ENCODE measurements at regions not wholly inside any gene's neighbourhood (a gene's known extent, or its start where the extent isn't known, plus 50 kb on each side); places are given as distances from the start of the nearest gene placed in this dataset.

DNA sequence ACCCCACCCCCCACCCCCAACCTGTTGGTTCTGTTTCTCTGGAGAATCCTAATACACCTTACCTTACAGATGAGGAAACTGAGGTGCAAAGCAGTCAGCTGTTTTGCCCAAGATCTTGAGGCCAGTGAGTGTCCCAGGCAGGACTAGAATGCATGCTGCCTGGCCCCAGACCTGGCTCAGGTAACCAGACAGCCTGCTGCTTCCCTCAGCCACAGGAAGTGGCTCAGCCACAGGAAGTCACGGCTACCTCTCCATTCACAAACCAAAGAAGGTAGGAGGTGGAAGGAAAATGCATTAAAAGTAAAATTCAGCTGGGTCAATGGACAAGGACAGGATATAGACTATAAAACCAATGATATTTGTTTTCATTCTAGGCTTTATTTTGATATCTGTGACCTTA is 517.6 kb downstream of the CD83 start:
- Histone ChIP-seq H3K4me1 (ENCODE audit: control insufficient read depth, insufficient read depth, low read length) (no peaks in the 10 kb centered on the region), H3K27ac (ENCODE audit: low read length) (no peak overlapping the region), H3K27me3 (ENCODE audit: control insufficient read depth, insufficient read depth, low read length) (no peaks in the 10 kb centered on the region; the same call in 1 of the 2 replicates), H3K4me3 (ENCODE audit: low read depth in 2 of 2, low read length in 2 of 2) (no peak overlapping the region), H3K36me3 (ENCODE audit: control insufficient read depth, insufficient read depth, low read length) (no peaks in the 10 kb centered on the region), H3K9me3 (ENCODE audit: control insufficient read depth, insufficient read depth, low read depth, low read length) (no peaks in the 10 kb centered on the region)
- no TSS peak for BruUV-seq (replicated peaks)
- intact Hi-C loops (cut with micrococcal nuclease; ENCODE audit: unreplicated experiment) = no loop called here
- ChIA-PET CTCF (no interaction called here), POLR2A (no interaction called here)
- in situ Hi-C loops (cut with HindIII; ENCODE audit: low pct_unique_long_range_greater_than_20kb, low sequenced_read_pairs) = no loop called here
- ATAC-seq (no peak), DNase-seq (ENCODE audit: low read depth, low spot score) (no peak)
- no peak for TF ChIP-seq SIN3A (IDR thresholded peaks at IDR 0.05; ENCODE audit: borderline replicate concordance, insufficient read depth, low read depth, low read length)
- TF ChIP-seq TCF7L2 (IDR thresholded peaks at IDR 0.05; ENCODE audit: low read depth, low read length) = no peak
- TF ChIP-seq, protein P1, sequence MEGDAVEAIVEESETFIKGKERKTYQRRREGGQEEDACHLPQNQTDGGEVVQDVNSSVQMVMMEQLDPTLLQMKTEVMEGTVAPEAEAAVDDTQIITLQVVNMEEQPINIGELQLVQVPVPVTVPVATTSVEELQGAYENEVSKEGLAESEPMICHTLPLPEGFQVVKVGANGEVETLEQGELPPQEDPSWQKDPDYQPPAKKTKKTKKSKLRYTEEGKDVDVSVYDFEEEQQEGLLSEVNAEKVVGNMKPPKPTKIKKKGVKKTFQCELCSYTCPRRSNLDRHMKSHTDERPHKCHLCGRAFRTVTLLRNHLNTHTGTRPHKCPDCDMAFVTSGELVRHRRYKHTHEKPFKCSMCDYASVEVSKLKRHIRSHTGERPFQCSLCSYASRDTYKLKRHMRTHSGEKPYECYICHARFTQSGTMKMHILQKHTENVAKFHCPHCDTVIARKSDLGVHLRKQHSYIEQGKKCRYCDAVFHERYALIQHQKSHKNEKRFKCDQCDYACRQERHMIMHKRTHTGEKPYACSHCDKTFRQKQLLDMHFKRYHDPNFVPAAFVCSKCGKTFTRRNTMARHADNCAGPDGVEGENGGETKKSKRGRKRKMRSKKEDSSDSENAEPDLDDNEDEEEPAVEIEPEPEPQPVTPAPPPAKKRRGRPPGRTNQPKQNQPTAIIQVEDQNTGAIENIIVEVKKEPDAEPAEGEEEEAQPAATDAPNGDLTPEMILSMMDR (IDR thresholded peaks at IDR 0.05) = no peak
- TF ChIP-seq, protein P2, sequence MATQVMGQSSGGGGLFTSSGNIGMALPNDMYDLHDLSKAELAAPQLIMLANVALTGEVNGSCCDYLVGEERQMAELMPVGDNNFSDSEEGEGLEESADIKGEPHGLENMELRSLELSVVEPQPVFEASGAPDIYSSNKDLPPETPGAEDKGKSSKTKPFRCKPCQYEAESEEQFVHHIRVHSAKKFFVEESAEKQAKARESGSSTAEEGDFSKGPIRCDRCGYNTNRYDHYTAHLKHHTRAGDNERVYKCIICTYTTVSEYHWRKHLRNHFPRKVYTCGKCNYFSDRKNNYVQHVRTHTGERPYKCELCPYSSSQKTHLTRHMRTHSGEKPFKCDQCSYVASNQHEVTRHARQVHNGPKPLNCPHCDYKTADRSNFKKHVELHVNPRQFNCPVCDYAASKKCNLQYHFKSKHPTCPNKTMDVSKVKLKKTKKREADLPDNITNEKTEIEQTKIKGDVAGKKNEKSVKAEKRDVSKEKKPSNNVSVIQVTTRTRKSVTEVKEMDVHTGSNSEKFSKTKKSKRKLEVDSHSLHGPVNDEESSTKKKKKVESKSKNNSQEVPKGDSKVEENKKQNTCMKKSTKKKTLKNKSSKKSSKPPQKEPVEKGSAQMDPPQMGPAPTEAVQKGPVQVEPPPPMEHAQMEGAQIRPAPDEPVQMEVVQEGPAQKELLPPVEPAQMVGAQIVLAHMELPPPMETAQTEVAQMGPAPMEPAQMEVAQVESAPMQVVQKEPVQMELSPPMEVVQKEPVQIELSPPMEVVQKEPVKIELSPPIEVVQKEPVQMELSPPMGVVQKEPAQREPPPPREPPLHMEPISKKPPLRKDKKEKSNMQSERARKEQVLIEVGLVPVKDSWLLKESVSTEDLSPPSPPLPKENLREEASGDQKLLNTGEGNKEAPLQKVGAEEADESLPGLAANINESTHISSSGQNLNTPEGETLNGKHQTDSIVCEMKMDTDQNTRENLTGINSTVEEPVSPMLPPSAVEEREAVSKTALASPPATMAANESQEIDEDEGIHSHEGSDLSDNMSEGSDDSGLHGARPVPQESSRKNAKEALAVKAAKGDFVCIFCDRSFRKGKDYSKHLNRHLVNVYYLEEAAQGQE (IDR thresholded peaks at IDR 0.05; ENCODE audit: insufficient read depth in 1 of 2, low read depth in 2 of 2, low read length in 1 of 2) = no peak
- no peak for TF ChIP-seq POLR2AphosphoS5 (IDR thresholded peaks at IDR 0.05; ENCODE audit: low read depth, low read length)

DNA sequence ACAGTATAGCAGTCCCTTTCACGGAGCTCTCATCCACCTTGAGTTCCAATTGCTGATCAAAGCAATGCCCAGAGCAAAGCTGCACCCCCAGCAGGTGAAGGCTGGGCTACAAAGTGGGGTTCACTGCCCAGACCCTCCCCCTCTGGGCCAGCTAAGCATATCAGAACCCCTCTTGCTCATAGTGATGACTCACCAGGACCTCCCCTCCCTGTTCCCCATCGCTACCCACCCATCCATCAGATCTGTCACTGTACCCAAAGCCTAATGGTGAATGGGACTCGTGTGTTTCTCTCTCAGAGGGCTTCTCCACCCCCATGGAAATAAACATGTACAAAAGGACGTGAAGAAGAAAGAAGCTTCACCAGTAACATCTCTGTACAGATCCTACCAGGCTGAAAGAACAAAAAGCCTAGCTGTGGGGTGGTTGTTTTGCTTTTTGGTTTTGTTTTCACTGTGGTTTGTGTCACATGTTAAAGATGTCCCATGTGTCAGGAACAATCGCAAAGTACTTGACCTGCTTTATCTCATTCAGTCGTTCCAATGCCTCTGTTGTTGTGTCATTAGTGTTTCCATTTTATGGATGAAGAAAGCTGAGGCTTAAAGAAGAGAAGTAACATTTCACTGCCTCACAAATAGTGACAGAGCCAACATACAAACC is 518.5 kb downstream of the CD83 start:
- DNase-seq (ENCODE audit: low read depth, low spot score) (no peak), ATAC-seq (no peak)
- Histone ChIP-seq H3K4me3 (ENCODE audit: low read depth in 2 of 2, low read length in 2 of 2) (no peak overlapping the region), H3K27me3 (ENCODE audit: control insufficient read depth, insufficient read depth, low read length) (no peaks in the 10 kb centered on the region), H3K27ac (ENCODE audit: low read length) (no peak overlapping the region), H3K36me3 (ENCODE audit: control insufficient read depth, insufficient read depth, low read length) (no peaks in the 10 kb centered on the region), H3K4me1 (ENCODE audit: control insufficient read depth, insufficient read depth, low read length) (no peaks in the 10 kb centered on the region), H3K9me3 (ENCODE audit: control insufficient read depth, insufficient read depth, low read depth, low read length) (no peaks in the 10 kb centered on the region)
- BruUV-seq (replicated peaks) = no TSS peak
- ChIA-PET CTCF (no interaction called here), POLR2A (interaction anchor here (0.6 kb wide), 1 partner anchor 58 kb away, joined by 3 read pairs; no protein-coding TSS in a partner anchor)
- in situ Hi-C loops (cut with HindIII; ENCODE audit: low pct_unique_long_range_greater_than_20kb, low sequenced_read_pairs) = no loop called here
- intact Hi-C loops (cut with micrococcal nuclease; ENCODE audit: unreplicated experiment) = no loop called here
- no peak for TF ChIP-seq TCF7L2 (IDR thresholded peaks at IDR 0.05; ENCODE audit: low read depth, low read length)
- TF ChIP-seq, protein P2 (IDR thresholded peaks at IDR 0.05; ENCODE audit: insufficient read depth in 1 of 2, low read depth in 2 of 2, low read length in 1 of 2) = no peak
- no peak for TF ChIP-seq POLR2AphosphoS5 (IDR thresholded peaks at IDR 0.05; ENCODE audit: low read depth, low read length)
- TF ChIP-seq SIN3A (IDR thresholded peaks at IDR 0.05; ENCODE audit: borderline replicate concordance, insufficient read depth, low read depth, low read length) = no peak
- TF ChIP-seq, protein P1 (IDR thresholded peaks at IDR 0.05) = no peak
